ENCODE measurements at regions not wholly inside any gene's neighbourhood (a gene's known extent, or its start where the extent isn't known, plus 50 kb on each side); places are given as distances from the start of the nearest gene placed in this dataset.

DNA sequence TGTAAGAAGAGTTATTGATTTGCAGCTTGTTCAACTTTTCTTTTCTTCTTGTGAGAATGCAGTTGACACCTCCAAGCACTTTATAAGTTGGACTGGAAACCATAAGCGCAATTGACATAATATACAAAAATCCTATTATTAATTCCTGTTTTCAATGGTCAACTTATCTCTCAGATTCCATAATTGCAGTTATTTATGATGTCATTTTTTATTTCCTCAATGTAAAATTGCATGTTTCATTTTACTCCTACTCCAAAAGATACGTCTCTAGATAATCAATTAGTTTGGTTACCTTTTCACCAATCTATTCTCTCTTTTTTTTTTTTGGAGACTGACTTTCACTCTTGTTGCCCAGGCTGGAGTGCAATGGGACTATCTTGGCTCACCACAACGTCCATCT lies 1416.1 kb upstream of the CDH6 start:
- DNase-seq, result no peak

DNA sequence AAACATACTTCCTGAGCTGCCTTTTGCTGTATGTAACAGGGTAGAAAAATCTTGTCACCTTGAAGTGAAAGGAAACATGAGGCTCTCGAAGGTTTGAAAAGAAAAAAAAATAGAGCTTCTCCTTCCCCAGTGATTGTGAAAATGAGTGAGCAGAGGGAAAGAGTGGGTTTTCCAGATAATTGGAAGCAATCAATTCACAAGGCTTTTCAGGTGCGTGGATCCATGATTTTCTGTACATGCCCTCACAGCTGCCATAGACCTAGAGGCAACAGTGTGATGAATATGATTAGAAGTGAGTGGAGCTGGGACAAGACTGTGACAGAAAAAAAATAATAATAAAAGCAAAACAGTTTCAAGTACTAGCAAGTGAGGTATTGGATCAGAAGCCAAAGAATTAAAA lies 1422.5 kb upstream of the CDH6 start:
- Histone ChIP-seq H3K4me3 (ENCODE audit: low read depth in 2 of 2, low read length in 1 of 2) (no peak overlapping the region), H3K9me3 (no peaks in the 10 kb centered on the region), H3K4me2 (no peak overlapping the region), H2AFZ (ENCODE audit: low read depth) (no peak overlapping the region), H3K4me1 (ENCODE audit: control insufficient read depth in 1 of 2, insufficient read depth in 2 of 2, low read depth in 1 of 2, low read length in 1 of 2) (no peaks in the 10 kb centered on the region), H3K27me3 (ENCODE audit: insufficient read depth) (no peaks in the 10 kb centered on the region), H3K9me2 (no peaks in the 10 kb centered on the region), H3K36me3 (replicated peaks in 1 of 2; ENCODE audit: control insufficient read depth in 1 of 2, insufficient read depth in 2 of 2, low read length in 1 of 2) (no peaks in the 10 kb centered on the region), H3F3A (replicated peaks; ENCODE audit: insufficient read depth) (no peaks in the 10 kb centered on the region), H4K20me1 (ENCODE audit: insufficient read depth) (no peaks in the 10 kb centered on the region), H3K79me2 (ENCODE audit: insufficient read depth) (no peaks in the 10 kb centered on the region), H3K27ac (ENCODE audit: low read depth in 2 of 2, low read length in 1 of 2) (no peak overlapping the region), H3K9ac (no peak overlapping the region)
- ChIA-PET POLR2A (no interaction called here), CTCF (no interaction called here)
- no peak for DNase-seq
- WGBS (ENCODE audit: low lambda C conversion rate), result 4% methylated on average over 2 of the region's 2 CpGs
- TF ChIP-seq TCF12 (IDR thresholded peaks at IDR 0.05), result no peak
- no peak for TF ChIP-seq TEAD4 (IDR thresholded peaks at IDR 0.05; ENCODE audit: borderline replicate concordance, insufficient read depth)
- no peak for TF ChIP-seq CHD2 (IDR thresholded peaks at IDR 0.05; ENCODE audit: low read length, partially characterized antibody)

More for the DNA sequence above, 1416.1 kb upstream of the CDH6 start:
- no peak overlapping the region for H3K4me2 ChIP-seq
- H3K79me2 ChIP-seq (ENCODE audit: insufficient read depth), result no peaks in the 10 kb centered on the region
- no peak overlapping the region for H3K9ac ChIP-seq
- H3K9me3 ChIP-seq, result no peaks in the 10 kb centered on the region
- no peaks in the 10 kb centered on the region for H3F3A ChIP-seq (replicated peaks; ENCODE audit: insufficient read depth)
- ChIA-PET CTCF (no interaction called here), POLR2A (no interaction called here)
- WGBS (ENCODE audit: low lambda C conversion rate), result 18% methylated on average over 3 of the region's 3 CpGs
- no peaks in the 10 kb centered on the region for H3K27me3 ChIP-seq (ENCODE audit: insufficient read depth)
- no peak overlapping the region for H2AFZ ChIP-seq (ENCODE audit: low read depth)
- H3K9me2 ChIP-seq, result no peaks in the 10 kb centered on the region
- no peaks in the 10 kb centered on the region for H4K20me1 ChIP-seq (ENCODE audit: insufficient read depth)
- H3K27ac ChIP-seq (ENCODE audit: low read depth in 2 of 2, low read length in 1 of 2), result no peak overlapping the region
- no peak for TF ChIP-seq FOXJ3 (CRISPR knock-in tag; IDR thresholded peaks at IDR 0.05)
- no peak for TF ChIP-seq NRF1 (IDR thresholded peaks at IDR 0.05; ENCODE audit: low read depth, low read length)
- TF ChIP-seq RXRA (IDR thresholded peaks at IDR 0.05; ENCODE audit: borderline replicate concordance, low read depth), result no peak
- TF ChIP-seq, protein P1, sequence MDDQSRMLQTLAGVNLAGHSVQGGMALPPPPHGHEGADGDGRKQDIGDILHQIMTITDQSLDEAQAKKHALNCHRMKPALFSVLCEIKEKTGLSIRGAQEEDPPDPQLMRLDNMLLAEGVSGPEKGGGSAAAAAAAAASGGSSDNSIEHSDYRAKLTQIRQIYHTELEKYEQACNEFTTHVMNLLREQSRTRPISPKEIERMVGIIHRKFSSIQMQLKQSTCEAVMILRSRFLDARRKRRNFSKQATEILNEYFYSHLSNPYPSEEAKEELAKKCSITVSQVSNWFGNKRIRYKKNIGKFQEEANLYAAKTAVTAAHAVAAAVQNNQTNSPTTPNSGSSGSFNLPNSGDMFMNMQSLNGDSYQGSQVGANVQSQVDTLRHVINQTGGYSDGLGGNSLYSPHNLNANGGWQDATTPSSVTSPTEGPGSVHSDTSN (IDR thresholded peaks at IDR 0.05), result no peak
- no peak for TF ChIP-seq TAF1 (IDR thresholded peaks at IDR 0.05; ENCODE audit: borderline replicate concordance, low read depth, low read length)
- TF ChIP-seq, protein P2, sequence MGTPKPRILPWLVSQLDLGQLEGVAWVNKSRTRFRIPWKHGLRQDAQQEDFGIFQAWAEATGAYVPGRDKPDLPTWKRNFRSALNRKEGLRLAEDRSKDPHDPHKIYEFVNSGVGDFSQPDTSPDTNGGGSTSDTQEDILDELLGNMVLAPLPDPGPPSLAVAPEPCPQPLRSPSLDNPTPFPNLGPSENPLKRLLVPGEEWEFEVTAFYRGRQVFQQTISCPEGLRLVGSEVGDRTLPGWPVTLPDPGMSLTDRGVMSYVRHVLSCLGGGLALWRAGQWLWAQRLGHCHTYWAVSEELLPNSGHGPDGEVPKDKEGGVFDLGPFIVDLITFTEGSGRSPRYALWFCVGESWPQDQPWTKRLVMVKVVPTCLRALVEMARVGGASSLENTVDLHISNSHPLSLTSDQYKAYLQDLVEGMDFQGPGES (IDR thresholded peaks at IDR 0.05; ENCODE audit: low read depth, low read length), result no peak
- no peak for TF ChIP-seq RFX5 (IDR thresholded peaks at IDR 0.05; ENCODE audit: low read length)
- no peak overlapping the region for H3K4me3 ChIP-seq (ENCODE audit: low read depth in 2 of 2, low read length in 1 of 2)
- H3K4me1 ChIP-seq (ENCODE audit: control insufficient read depth in 1 of 2, insufficient read depth in 2 of 2, low read depth in 1 of 2, low read length in 1 of 2), result no peaks in the 10 kb centered on the region
- no peaks in the 10 kb centered on the region for H3K36me3 ChIP-seq (replicated peaks in 1 of 2; ENCODE audit: control insufficient read depth in 1 of 2, insufficient read depth in 2 of 2, low read length in 1 of 2)

DNA sequence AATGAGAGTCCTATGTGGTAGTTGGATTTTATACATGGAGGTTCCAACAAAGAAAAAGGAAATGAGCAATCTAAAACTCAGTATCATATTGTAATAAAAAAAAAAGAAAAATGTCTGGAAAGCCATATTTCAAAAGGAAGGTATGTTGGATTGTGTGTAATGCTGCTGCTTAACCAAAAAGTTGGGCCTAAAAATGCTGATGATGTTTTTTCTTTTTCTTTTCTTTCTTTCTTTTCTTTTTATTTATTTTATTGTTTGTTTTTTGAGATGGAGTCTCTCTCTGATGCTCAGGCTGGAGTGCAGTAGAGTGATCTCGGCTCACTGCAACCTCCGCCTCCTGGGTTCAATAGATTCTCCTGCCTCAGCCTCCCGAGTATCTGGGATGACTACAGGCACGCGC lies 1424.0 kb upstream of the CDH6 start:
- no peak for DNase-seq
- Histone ChIP-seq H3K79me2 (ENCODE audit: insufficient read depth) (no peaks in the 10 kb centered on the region), H3K9me2 (no peaks in the 10 kb centered on the region), H2AFZ (ENCODE audit: low read depth) (no peak overlapping the region), H3F3A (replicated peaks; ENCODE audit: insufficient read depth) (no peaks in the 10 kb centered on the region), H3K9ac (no peak overlapping the region), H3K4me3 (ENCODE audit: low read depth in 2 of 2, low read length in 1 of 2) (no peak overlapping the region), H4K20me1 (ENCODE audit: insufficient read depth) (no peaks in the 10 kb centered on the region), H3K27me3 (ENCODE audit: insufficient read depth) (no peaks in the 10 kb centered on the region), H3K4me2 (no peak overlapping the region), H3K4me1 (ENCODE audit: control insufficient read depth in 1 of 2, insufficient read depth in 2 of 2, low read depth in 1 of 2, low read length in 1 of 2) (no peaks in the 10 kb centered on the region), H3K27ac (ENCODE audit: low read depth in 2 of 2, low read length in 1 of 2) (no peak overlapping the region), H3K36me3 (replicated peaks in 1 of 2; ENCODE audit: control insufficient read depth in 1 of 2, insufficient read depth in 2 of 2, low read length in 1 of 2) (no peaks in the 10 kb centered on the region), H3K9me3 (no peaks in the 10 kb centered on the region)
- 47% methylated on average over 5 of the region's 5 CpGs for WGBS (ENCODE audit: low lambda C conversion rate)
- POLR2A ChIA-PET, result no interaction called here
- CTCF ChIA-PET, result no interaction called here
- TF ChIP-seq, protein P3, sequence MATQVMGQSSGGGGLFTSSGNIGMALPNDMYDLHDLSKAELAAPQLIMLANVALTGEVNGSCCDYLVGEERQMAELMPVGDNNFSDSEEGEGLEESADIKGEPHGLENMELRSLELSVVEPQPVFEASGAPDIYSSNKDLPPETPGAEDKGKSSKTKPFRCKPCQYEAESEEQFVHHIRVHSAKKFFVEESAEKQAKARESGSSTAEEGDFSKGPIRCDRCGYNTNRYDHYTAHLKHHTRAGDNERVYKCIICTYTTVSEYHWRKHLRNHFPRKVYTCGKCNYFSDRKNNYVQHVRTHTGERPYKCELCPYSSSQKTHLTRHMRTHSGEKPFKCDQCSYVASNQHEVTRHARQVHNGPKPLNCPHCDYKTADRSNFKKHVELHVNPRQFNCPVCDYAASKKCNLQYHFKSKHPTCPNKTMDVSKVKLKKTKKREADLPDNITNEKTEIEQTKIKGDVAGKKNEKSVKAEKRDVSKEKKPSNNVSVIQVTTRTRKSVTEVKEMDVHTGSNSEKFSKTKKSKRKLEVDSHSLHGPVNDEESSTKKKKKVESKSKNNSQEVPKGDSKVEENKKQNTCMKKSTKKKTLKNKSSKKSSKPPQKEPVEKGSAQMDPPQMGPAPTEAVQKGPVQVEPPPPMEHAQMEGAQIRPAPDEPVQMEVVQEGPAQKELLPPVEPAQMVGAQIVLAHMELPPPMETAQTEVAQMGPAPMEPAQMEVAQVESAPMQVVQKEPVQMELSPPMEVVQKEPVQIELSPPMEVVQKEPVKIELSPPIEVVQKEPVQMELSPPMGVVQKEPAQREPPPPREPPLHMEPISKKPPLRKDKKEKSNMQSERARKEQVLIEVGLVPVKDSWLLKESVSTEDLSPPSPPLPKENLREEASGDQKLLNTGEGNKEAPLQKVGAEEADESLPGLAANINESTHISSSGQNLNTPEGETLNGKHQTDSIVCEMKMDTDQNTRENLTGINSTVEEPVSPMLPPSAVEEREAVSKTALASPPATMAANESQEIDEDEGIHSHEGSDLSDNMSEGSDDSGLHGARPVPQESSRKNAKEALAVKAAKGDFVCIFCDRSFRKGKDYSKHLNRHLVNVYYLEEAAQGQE (IDR thresholded peaks at IDR 0.05; ENCODE audit: low read depth, low read length), result no peak
- TF ChIP-seq, protein P4, sequence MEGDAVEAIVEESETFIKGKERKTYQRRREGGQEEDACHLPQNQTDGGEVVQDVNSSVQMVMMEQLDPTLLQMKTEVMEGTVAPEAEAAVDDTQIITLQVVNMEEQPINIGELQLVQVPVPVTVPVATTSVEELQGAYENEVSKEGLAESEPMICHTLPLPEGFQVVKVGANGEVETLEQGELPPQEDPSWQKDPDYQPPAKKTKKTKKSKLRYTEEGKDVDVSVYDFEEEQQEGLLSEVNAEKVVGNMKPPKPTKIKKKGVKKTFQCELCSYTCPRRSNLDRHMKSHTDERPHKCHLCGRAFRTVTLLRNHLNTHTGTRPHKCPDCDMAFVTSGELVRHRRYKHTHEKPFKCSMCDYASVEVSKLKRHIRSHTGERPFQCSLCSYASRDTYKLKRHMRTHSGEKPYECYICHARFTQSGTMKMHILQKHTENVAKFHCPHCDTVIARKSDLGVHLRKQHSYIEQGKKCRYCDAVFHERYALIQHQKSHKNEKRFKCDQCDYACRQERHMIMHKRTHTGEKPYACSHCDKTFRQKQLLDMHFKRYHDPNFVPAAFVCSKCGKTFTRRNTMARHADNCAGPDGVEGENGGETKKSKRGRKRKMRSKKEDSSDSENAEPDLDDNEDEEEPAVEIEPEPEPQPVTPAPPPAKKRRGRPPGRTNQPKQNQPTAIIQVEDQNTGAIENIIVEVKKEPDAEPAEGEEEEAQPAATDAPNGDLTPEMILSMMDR (IDR thresholded peaks at IDR 0.05), result no peak
- TF ChIP-seq JUND (IDR thresholded peaks at IDR 0.05) (no peak), TAF1 (IDR thresholded peaks at IDR 0.05; ENCODE audit: borderline replicate concordance, low read depth, low read length) (no peak), NFIC (IDR thresholded peaks at IDR 0.05; ENCODE audit: borderline replicate concordance) (no peak), MXI1 (IDR thresholded peaks at IDR 0.05; ENCODE audit: low read depth, low read length) (no peak), RCOR1 (IDR thresholded peaks at IDR 0.05; ENCODE audit: low read length) (no peak)

Measured in SK-N-SH (cell line).